Muscle of back (tissue), 3 donors: ENCODE measurements at regions not wholly inside any gene's neighbourhood (a gene's known extent, or its start where the extent isn't known, plus 50 kb on each side); places are given as distances from the start of the nearest gene placed in this dataset.
"Not testable (repeated sequence)": the region's sequence is repeated elsewhere in the genome, so short reads cannot be mapped to it uniquely, and the experiment has no call there.

Source experiments
- DNase-seq, 3 donors: peaks; one replicate each; pipeline versions ENCODE4 v3.0.0 to v3.0.0-alpha.2; 2013

DNA sequence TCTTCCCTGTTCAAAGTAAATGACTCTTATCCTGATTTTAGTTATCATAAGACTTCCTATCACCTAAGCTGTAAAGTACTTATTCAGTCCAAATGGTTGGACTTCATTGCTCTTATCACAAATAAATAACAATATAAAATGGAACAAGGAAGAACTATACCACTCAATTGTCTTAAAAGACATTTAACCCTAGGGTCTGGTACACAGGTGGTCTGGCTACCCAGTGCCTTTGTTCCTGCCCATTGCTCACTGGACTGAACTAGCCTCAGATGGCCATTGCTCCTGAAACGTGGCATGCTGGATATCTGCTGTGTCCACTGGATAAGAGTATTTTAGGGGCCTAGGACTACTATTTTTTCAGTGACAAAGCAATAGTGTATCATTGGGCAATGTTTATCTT is 574.3 kb upstream of the CA10 start:
- no peak for DNase-seq

DNA sequence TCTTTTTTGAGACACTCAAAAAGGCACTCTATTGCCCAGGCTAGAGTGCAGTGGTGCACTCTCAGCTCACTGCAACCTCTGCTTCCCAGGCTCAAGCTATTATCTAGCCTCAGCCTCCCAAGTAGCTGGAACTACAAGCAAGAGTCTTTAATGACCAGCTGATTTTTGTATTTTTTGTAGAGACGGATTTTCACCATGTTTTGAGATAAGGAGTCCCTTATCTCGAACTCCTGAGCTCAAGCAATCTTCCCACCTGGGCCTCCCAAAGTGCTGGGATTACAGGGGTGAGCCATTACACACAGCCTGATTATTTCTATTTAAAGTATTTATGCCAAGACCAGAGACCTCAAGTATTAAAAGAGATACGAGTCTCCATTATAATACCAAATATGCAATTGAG is 566.1 kb upstream of the CA10 start:
- no peak for DNase-seq

DNA sequence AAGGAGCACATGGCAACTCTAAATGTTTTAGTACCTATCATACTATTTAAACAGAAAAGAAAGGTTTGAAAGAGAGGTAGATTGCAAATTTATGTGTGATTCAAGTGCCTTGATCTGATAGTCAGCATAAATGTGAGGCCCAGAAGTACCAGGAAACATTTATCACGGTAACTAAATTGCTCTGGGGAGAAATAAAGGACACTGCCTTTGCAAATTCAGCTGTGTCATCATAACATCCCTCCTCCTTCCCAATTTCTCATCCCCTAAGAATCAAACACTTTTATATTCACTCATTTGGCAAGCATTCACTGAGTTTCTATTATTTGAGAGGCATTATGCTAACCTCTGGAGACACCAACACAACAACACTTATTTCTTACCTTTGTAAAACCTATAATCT is 563.4 kb upstream of the CA10 start:
- no peak for DNase-seq

DNA sequence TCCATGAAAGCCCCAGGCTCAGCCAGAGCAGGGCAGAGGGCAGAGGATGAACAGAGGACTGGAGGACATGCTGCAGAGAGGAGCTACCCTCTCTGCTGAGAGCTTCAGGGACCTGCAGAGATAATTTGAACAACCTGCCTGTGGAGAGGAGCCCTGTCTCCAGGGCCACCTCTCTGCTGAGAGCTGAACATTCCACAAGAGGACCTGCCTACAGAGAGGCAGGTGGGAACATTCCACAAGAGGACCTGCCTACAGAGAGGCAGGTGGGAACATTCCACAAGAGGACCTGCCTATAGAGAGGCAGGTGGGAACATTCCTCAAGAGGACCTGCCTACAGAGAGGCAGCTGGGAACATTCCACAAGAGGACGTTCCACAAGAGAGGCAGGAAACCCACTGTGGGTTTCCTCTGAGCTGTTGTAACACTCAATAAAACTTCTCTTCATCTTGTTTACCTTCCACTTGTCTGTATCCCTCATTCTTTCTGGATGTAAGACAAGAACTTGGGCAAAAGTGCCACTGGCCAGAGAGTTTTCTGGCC is 551.9 kb upstream of the CA10 start:
- DNase-seq: no peak

DNA sequence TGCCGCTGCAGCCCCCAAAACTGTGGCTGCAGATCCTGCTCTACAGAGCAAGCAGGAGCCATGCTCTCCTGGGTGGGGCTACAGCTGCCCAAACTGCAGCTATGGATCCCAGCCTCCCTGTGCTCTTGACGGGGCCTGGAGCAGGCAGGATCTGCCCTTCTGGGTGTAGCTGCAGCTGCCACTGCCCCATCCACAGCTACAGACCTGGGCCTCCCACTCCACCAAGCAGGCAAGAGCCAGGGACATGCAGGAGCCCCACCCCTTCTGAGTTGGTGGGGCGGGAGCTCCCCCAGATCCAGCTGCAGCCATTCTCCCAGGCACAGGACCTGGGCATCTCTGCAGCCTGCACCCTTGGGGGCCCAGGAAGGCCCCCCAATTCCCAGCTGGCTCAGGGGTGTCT is 551.2 kb upstream of the CA10 start:
- no peak for DNase-seq

DNA sequence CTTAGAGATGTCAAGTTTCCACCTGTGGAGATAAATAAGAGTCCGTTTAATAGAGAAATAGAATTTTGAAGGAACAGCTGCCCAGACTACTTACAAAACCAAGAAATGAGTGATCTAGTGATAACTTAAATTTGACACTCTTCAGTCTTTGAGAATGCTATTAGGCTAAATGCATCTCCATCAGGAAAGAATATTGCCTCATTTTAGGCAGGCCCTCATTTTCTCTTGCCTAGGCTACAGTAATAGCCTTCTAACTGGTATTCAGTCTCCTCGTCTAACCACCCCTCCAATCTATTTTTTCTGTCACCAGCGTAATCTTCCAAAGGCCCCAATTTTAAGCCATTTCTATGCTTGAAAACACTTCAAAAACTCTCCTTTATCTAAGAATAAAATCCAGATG is 537.8 kb upstream of the CA10 start:
- no peak for DNase-seq

DNA sequence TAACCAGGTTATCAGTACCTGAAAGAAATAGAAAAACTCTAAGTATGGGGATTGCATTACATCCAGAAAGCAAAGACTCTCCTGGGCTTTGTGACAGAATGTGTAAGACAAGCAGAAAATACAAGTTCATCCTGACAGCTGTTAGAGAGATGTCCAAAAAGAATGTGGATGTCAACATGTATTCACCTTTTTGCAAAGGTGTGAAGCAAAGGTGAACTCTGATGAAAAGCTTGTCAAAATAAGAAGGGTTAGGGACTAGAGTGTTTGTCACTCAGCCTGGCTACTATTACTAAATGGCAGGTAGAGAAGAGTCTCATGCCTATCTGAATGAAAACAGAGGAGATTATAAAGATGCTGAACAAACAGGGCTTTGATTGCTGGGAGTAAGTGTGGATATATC is 527.6 kb upstream of the CA10 start:
- no peak for DNase-seq

DNA sequence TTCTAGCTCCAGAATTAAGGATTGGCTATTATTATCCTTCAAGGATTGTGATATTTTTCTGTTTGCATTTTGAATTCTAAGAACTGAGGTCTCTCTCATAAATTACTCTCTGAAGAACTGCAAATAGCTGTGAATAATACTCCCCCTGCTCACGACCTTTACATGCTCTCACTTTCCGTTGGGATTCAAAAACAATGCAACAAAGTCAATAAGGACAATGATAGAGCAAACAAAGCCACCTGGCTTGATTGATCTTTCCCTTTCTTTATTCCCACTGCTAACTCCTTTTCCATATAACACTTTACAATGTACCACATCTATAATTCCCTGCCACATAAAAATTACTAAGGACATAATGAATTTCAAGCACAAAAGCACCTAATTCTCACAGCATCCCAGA is 523.0 kb upstream of the CA10 start:
- no peak for DNase-seq

DNA sequence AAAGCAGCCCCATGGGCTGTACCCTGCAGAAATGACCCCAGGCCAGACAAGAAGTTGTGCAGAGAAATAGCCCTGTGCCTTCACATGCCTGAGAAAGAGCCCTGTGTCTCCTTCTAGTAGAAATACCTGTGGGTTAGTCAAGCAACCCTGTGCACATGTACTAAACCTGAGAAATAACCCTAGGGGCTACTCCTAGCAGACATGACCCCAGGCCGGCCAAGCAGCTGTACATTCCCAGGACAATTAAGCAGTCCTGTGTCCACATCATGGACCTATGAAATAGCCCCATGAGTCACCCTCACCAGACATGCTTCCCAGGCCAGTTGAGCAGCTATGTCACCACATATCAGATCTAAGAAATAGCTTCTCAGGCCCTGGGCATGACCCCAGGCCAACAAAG is 519.7 kb upstream of the CA10 start:
- DNase-seq: no peak

DNA sequence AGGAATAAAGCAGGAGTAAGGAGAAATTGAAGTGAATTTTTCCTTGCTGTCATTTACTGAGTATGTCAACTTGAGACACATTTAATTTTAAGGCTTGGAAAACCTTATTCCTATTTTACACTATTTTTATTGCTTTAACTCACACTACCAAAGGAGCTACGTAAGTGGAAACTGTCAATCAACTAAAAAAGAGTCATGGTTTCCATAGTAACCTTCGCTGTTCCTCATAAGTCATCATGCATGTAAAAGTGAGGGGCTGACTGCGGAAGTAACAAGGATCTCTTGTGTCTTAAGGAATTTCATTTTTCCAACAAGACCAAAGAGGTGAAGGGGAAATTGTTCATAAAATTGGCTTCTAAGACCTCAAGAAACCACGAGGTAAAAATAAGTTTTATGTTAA is 516.2 kb upstream of the CA10 start:
- DNase-seq: no peak

DNA sequence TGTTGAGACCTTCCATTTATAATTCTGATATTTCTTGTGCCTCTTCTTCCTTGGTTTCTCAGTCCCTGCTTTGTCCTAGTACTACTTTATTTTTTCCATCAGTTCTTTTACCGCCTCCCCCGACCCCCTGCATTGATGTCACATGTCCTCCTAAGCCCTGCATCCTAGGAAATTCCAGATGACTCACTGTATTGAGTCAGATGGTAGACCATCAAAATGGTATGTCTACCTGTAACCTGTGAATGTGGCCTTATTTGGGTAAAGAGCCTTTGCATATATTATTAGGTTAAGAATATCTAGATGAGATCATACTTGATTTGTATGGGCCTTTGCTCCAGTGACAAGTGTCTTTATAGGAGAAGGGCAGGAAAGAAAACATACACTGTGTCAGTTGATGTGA is 515.3 kb upstream of the CA10 start:
- no peak for DNase-seq

DNA sequence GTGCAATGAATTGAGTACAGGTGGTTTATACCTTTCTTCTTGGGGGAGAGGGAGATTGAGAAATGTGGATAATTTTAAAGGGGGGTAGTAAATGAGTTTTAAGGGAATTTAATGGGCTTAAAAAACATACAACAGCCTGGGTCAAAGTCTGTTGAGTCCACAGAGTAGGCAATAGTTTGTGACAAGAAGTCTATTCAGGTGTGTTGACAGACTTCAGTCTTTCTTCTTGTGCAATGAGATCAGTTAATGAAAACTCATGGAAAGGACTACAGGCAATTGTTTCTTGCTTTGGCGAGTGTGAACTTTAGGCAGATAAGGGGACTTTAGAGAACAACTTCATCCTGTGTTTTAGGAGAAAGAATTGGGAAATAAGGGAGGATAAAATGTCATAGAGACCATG is 507.8 kb upstream of the CA10 start:
- no peak for DNase-seq

DNA sequence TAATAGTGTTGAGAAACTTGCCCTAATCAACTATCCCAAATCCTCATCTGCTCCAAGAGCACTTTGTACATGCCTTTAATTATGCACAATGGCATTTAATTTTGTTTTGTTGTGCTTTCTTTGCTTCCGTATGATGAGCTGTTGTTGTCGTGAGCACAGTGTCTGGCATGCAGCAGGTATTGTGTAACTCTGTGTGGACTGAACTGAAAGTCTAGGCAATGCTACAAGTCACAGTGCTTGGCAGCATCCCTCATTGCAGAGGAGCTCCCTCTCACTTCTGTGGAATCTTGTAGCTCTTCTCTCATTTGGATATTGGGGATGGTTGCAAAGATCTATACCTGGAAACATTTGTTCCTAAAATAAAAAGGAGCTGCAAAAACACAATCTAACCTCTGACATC is 502.2 kb upstream of the CA10 start:
- no peak for DNase-seq

DNA sequence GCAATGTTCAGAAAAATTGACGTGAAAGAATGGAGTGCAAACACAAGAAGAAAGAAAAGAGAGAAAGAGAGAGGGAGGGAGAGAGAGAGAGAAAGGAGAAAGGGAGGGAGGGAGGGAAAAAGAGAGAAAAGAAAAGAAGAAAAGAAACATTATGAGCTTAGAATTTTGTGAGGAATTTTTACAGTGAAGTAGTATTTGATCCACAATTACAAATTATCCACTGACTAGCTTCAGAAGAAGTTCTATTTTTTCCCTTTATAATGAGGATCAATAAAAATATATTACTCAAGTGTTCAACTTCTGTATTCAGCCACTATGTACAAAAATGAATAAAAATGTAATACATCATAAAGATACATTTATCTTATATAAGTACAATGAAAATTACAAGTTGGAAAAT is 494.5 kb upstream of the CA10 start:
- no peak for DNase-seq

DNA sequence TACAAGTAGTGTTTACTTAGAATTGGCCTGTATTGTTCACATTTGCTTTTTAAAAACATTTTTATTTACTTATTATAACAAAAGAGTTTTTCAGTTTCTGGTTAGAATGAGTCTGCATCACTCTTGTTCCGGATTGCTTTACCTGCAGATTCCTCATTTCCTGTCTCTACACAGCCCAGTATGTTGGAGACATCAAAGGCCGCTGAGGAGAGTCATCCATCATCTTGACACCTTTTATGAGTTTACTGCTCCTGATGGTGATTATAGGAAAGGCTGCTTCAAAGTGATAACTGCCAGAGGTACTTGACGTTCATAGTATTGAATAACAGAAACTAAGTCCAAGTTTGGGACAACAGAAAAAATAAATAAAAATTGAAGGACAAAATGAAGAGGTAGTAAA is 490.5 kb upstream of the CA10 start:
- DNase-seq: no peak

DNA sequence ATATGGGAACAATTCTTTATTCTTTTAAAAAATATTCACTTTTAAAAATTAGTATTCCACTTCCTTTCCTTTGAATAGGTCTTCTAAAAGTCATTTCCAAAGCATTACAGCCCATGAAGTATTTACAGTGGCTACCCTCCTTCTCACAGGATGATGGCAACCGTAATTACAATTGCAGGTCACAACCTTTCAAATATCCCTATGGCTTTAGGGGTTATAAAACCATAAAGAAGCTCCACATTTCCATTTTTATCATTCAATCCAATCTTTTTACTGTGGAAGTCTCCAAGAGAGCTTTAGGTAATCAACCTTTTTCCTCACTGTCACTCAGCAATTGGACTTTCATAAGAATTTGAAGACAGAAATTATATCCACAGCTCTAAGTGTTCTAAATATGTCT is 488.9 kb upstream of the CA10 start:
- DNase-seq: no peak

DNA sequence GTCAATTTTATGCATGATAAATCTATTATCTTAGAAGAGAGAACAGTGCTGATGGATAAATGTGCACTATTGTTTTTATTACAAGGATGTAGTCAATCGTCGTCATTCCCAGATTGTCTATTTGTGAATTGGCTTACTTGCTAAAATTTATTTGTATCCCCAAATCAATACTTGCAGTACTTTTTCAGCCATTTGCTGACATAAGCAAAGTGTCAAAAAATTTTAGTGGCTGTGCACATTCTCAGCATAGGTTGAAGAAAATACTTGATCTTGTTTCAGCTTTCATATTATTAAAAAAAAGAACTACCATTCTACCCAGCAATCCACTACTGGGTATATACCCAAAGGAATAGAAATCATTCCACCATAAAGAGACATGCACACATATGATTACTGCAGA is 477.9 kb upstream of the CA10 start:
- no peak for DNase-seq

DNA sequence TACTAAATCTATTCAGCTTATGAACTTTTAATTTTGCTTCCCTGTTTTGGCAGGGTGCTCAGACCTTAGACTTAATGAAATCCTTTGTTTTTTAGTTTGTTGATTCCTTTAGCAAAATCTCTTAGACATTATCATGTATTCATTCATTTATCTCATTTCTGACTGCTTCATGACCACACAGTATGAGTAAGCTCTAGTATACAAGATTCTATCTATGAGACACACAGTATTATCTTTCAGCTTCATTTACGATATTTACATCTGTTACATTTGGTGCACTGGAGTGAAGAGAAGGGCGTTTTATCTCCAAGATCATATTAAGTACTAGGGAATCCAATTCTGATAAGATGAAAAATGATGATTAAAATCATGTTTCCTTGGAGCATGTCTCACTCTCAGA is 448.1 kb upstream of the CA10 start:
- no peak for DNase-seq

DNA sequence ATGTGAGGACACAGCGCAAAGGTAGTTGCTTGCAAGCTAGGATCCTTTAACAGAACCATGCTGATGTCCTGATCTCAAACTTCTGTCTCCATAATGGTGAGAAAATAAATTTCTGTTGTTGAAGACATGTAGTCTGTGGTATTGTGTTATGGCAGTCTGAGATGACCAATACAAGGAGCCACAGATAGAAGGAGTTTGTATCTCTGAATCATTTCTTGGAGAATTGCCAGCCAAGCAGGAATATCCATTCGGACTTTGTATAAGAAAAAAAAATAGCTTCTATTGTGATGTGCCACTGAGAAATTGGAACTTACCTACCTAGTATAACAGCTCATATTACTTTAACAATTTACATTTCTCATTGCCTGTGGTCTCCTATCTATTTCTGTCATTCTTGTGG is 447.6 kb upstream of the CA10 start:
- DNase-seq: peak in 1 of 3 donors; percentile 6

DNA sequence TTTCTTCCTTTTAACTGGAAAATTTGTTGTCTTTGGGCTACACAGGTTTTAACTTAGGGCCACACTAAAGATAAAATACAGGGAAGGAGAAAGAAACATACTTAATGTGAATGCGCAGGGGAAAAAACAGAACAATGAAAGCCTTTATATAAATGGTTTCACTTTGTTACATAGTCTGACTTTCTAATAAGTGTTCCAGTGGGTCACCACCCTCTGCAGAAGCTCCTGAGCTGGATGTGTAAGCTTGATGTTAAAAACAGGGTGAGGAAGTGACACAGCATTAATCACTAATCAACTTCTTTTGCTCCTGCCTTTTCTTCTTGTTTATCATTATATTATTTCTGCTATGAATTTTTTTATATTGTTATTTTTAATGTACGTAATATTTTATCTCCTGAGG is 445.6 kb upstream of the CA10 start:
- no peak for DNase-seq

DNA sequence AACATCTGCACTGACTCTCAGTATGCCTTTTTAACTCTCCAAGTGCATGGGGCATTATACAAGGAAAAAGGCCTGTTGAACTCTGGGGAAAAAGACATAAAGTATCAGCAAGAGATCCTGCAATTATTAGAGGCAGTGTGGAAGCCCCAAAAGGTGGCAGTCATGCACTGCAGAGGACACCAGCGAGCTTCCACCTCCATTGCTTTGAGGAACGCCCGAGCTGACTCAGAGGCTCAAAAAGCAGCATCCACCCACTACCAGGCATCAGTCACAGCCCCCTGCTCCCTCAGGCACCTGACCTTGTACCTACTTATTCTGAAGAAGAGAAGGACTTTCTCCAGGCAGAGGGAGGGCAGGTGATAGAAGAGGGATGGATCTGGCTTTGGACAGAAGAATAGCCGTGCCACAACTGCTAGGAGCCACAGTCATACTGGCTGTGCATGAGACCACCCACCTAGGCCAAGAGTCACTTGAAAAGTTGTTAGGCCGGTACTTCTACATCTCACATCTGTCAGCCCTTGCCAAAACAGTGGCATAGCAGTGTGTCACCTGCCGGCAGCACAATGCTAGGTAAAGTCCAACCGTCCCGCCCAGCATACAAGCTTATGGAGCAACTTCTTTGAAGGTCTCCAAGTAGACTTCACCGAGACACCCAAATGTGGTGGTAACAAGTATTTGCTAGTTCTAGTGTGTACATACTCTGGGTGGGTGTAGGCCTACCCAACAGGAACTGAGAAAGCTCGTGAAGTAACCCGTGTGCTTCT is 439.1 kb upstream of the CA10 start:
- not testable (repeated sequence) for DNase-seq

DNA sequence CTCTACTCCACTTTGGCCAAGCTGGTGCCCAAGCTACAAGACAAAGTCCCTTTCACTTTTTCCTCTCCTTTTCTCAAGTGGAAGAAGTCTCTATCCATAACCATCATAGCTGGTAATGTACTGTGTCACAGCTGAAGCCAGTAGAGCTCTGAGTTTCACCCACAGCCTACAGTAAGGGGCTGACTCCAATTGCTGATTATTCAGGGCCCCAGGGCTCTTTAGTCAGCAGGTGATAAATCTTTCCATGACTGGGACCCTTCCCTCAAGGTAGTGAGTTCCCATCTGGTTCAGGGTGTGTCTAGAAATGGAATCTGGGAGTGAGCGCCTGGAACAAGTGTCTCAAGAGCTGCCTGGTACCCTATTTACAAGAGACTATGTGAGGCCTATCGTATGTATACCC is 436.0 kb upstream of the CA10 start:
- no peak for DNase-seq

DNA sequence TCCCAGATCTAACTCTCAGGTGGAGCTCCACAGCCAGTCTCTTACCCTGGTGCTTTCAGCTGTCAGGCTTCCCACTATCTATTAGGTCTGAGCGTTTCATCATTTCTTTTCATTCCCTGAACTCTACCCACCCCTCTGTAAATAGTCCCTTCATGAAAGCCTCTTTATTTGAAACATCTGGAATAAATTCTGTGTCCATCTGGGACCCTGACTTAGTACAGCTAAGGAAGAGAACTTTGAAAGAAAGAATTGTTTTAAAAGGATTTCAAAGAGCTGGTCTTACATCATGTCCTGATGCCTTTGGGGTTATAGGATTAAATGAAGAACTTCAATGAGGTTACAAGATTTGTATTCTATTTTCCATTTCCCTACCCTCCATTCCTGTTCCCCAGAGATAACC is 388.5 kb upstream of the CA10 start:
- peak in 1 of 3 donors; percentile 18 for DNase-seq

DNA sequence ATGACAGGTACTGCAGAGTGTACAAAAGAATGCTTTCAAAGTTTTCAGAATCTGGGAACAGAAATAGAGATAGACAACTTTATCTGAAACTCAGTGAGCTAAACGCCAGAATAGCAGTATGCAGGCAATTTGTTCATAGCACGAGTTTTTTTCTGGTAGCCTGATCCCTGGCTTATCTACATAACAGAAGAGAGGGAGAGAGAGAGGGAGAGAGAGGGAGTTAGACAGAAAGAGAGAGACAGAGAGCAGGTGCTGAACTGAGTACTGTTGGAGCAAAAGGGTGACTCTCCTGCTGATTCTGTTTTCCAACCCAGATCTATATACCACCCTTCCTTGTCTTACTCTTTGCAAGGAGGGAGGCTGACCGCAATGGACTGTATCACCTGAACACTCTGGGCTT is 388.0 kb upstream of the CA10 start:
- no peak for DNase-seq
